Tibial nerve (tissue), 4 donors: ENCODE measurements at regions not wholly inside any gene's neighbourhood (a gene's known extent, or its start where the extent isn't known, plus 50 kb on each side); places are given as distances from the start of the nearest gene placed in this dataset.

Source experiments
- DNase-seq, 2 donors: peaks; one replicate each; pipeline ENCODE4 v3.0.0-alpha.2; 2019; ENCODE audit warnings: low spot score in 2 of 2
- H3K27ac ChIP-seq, 4 donors: fragments of 200-600 bp; sonication (generic) in 3 of 4; one replicate each; pipeline ENCODE4 v1.5.1; 2017 to 2019; ENCODE audit warnings: mild to moderate bottlenecking in 1 of 4
- H3K27me3 ChIP-seq, 2 donors: fragments of 200-600 bp; sonication (generic) in 1 of 2; one replicate each; pipeline versions ENCODE4 v1.5.1 to v1.6.0; 2017 to 2019
- H3K36me3 ChIP-seq, 3 donors: fragments of 200-600 bp; sonication (generic); one replicate each; pipeline ENCODE4 v1.5.1; 2018 to 2019
- H3K4me1 ChIP-seq, 4 donors: fragments of 200-600 bp; sonication (generic) in 3 of 4; one replicate each; pipeline ENCODE4 v1.5.1; 2017 to 2019
- H3K4me3 ChIP-seq, 4 donors: fragments of 200-600 bp; sonication (generic) in 3 of 4; one replicate each; pipeline ENCODE4 v1.5.1; 2017 to 2019; ENCODE audit warnings: mild to moderate bottlenecking in 1 of 4, moderate library complexity in 1 of 4
- H3K9me3 ChIP-seq, 4 donors: fragments of 200-600 bp; sonication (generic) in 3 of 4; one replicate each; pipeline ENCODE4 v1.5.1; 2017 to 2019
- CTCF ChIP-seq, 5 experiments: fragments of 200-600 bp in 3 of 5; fragments of 450-650 bp in 2 of 5; sonication (generic) in 3 of 5; IDR thresholded peaks; one replicate each; pipeline ENCODE4 v1.5.1; 2016 to 2019; ENCODE audit warnings: antibody characterized with exemption in 5 of 5, mild to moderate bottlenecking in 3 of 5, moderate library complexity in 2 of 5
- EP300 ChIP-seq, 2 donors: sonication (generic); formaldehyde crosslinking; IDR thresholded peaks; one replicate each; pipeline ENCODE4 v1.6.1; 2017; ENCODE audit warnings: antibody characterized with exemption in 2 of 2, mild to moderate bottlenecking in 1 of 2
- POLR2A ChIP-seq, 2 donors: fragments of 450-650 bp; IDR thresholded peaks; one replicate each; pipeline ENCODE4 v1.6.1; 2017; ENCODE audit warnings: antibody characterized with exemption in 2 of 2, mild to moderate bottlenecking in 2 of 2, moderate library complexity in 2 of 2
- WGBS, 2 donors: methylation state at CpG; one replicate each; pipeline ENCODE4 v1.1.5; 2018; 5-methylcytosine and 5-hydroxymethylcytosine counted together

DNA sequence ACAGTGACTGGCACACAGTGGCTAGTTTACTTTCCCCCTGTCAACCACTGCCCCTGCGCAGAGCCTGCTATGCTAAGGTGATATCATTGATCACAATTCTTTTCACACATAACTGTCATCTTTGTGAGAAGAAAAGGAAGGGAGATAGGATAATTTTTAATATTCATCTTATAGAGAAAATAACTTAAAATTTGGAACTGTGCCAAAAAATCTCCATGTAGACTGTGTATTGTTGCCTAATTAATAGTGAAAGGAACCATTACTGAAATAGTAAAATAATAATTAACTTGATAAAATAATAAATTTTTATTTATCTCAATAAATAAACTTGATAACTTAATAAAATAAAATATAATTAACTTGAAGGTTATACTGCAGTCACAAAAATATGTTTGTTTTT lies 1069.4 kb downstream of the C4orf33 start:
- Histone ChIP-seq H3K36me3 (no peaks in the 10 kb centered on the region), H3K9me3 (no peaks in the 10 kb centered on the region), H3K27ac (no peak overlapping the region), H3K4me3 (no peak overlapping the region), H3K4me1 (no peaks in the 10 kb centered on the region), H3K27me3 (no peaks in the 10 kb centered on the region)
- 96 to 100% methylated on average over 1 of the region's 1 CpG for WGBS, 2 donors
- no peak for DNase-seq
- TF ChIP-seq CTCF (IDR thresholded peaks at IDR 0.05) (no peak), POLR2A (IDR thresholded peaks at IDR 0.05) (no peak), EP300 (IDR thresholded peaks at IDR 0.05) (no peak)

DNA sequence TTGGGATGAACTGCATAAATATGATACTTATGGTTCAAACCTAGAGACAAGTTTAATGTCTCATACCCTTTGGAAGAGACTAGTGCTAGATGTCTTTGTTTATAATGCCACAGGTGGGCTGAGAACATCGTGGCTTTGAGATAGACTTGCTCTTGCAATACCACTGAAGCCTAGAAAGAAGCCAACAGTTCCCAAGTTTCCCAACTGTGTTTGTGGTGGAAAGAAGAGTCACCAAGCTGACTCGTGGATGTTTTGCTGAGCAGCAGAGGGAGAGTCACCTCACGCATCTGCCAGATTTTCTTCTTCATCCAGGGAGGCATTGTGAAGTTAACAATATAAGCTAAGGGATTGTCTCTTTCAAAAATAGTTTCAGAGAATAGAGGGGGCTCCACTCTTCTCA lies 1076.2 kb downstream of the C4orf33 start:
- 67 to 76% methylated on average over 3 of the region's 3 CpGs for WGBS, 2 donors
- Histone ChIP-seq H3K27ac (no peak overlapping the region), H3K4me1 (no peaks in the 10 kb centered on the region), H3K36me3 (no peaks in the 10 kb centered on the region), H3K27me3 (no peaks in the 10 kb centered on the region), H3K9me3 (no peaks in the 10 kb centered on the region), H3K4me3 (no peak overlapping the region)
- no peak for DNase-seq
- TF ChIP-seq POLR2A (IDR thresholded peaks at IDR 0.05) (no peak), CTCF (IDR thresholded peaks at IDR 0.05) (no peak), EP300 (IDR thresholded peaks at IDR 0.05) (no peak)

- no peak for DNase-seq
- TF ChIP-seq CTCF (IDR thresholded peaks at IDR 0.05): no peak
- TF ChIP-seq POLR2A (IDR thresholded peaks at IDR 0.05): no peak
- TF ChIP-seq EP300 (IDR thresholded peaks at IDR 0.05): no peak
Observed at GRCh38 chr4:130178106-130178505, 1082.2 kb downstream of the C4orf33 start.

DNA sequence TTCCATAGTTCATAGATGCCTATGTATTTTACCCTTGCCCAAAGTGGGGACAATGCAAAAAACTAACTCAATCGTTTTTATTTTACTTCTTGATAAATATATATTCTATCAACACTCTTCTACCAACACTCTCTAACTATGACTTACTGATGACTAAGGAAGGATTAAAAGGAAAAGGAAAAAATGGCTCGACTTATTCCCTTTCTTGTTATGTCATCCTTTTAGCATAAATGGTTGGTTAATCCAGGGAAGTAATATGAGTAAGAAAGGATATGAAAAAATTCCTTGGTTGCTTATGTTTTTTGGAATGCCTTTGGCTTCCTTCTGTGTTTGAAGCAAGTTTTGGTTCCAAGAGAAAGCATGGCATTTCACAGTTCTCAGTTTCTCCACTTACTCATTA lies 1087.1 kb downstream of the C4orf33 start:
- H3K36me3 ChIP-seq: no peaks in the 10 kb centered on the region
- WGBS, 2 donors: 78 to 82% methylated on average over 2 of the region's 2 CpGs
- TF ChIP-seq EP300 (IDR thresholded peaks at IDR 0.05) (no peak), CTCF (IDR thresholded peaks at IDR 0.05) (no peak), POLR2A (IDR thresholded peaks at IDR 0.05) (no peak)
- H3K27me3 ChIP-seq: no peaks in the 10 kb centered on the region
- H3K9me3 ChIP-seq: no peaks in the 10 kb centered on the region
- no peaks in the 10 kb centered on the region for H3K4me1 ChIP-seq
- no peak overlapping the region for H3K4me3 ChIP-seq
- H3K27ac ChIP-seq: no peak overlapping the region
- DNase-seq: no peak

More at GRCh38 chr4:130178106-130178505, 1082.2 kb downstream of the C4orf33 start:
- no peaks in the 10 kb centered on the region for H3K9me3 ChIP-seq
- no peak overlapping the region for H3K27ac ChIP-seq
- no peaks in the 10 kb centered on the region for H3K4me1 ChIP-seq
- H3K27me3 ChIP-seq: no peaks in the 10 kb centered on the region
- H3K4me3 ChIP-seq: no peak overlapping the region
- no peaks in the 10 kb centered on the region for H3K36me3 ChIP-seq

GRCh38 chr4:130183766-130184165 lies 1087.8 kb downstream of the C4orf33 start:
- Histone ChIP-seq H3K9me3 (no peaks in the 10 kb centered on the region), H3K27me3 (no peaks in the 10 kb centered on the region), H3K27ac (no peak overlapping the region), H3K36me3 (no peaks in the 10 kb centered on the region), H3K4me1 (no peaks in the 10 kb centered on the region), H3K4me3 (no peak overlapping the region)
- TF ChIP-seq POLR2A (IDR thresholded peaks at IDR 0.05): no peak
- TF ChIP-seq CTCF (IDR thresholded peaks at IDR 0.05): no peak
- TF ChIP-seq EP300 (IDR thresholded peaks at IDR 0.05): no peak
- WGBS, 2 donors: 91 to 95% methylated on average over 4 of the region's 4 CpGs
- no peak for DNase-seq
